Astrocyte (in vitro differentiated cells and primary cell): ENCODE measurements at regions not wholly inside any gene's neighbourhood (a gene's known extent, or its start where the extent isn't known, plus 50 kb on each side); places are given as distances from the start of the nearest gene placed in this dataset.

Source experiments
- CTCF ChIP-seq: IDR thresholded peaks from 2 replicates; pipeline ENCODE4 v1.5.1; 2011; ENCODE audit warnings: low read depth, mild to moderate bottlenecking, inconsistent platforms, low read length, moderate library complexity; ENCODE audit not compliant: insufficient read depth
- EZH2 ChIP-seq: IDR thresholded peaks from 2 replicates; pipeline ENCODE4 v1.6.1; 2012; ENCODE audit warnings: mild to moderate bottlenecking, low read length, inconsistent platforms; ENCODE audit not compliant: insufficient read depth

GRCh38 chr16:5367951-5368350, 270.4 kb upstream of the EEF2KMT start:
- TF ChIP-seq CTCF, result no peak
- TF ChIP-seq EZH2, result no peak
